A673 (cell line): ENCODE measurements at regions not wholly inside any gene's neighbourhood (a gene's known extent, or its start where the extent isn't known, plus 50 kb on each side); places are given as distances from the start of the nearest gene placed in this dataset.

Experiments
- EZH2 ChIP-seq: fragments of 200-600 bp; sonication (generic); IDR thresholded peaks from 2 replicates; pipeline ENCODE4 v1.6.1; 2017; ENCODE audit warnings: borderline replicate concordance, low read depth, mild to moderate bottlenecking, mixed read lengths, antibody characterized with exemption, low read length; ENCODE audit not compliant: poor library complexity, severe bottlenecking
- TF ChIP-seq, protein P1 (sequence below): fragments of 300-800, 200-600 bp; sonication (generic); conservative IDR thresholded peaks from 2 replicates; pipeline ENCODE4 v1.5.1; 2017; ENCODE audit warnings: low read depth, mild to moderate bottlenecking, antibody characterized with exemption, low read length, moderate library complexity, mixed read lengths

DNA sequence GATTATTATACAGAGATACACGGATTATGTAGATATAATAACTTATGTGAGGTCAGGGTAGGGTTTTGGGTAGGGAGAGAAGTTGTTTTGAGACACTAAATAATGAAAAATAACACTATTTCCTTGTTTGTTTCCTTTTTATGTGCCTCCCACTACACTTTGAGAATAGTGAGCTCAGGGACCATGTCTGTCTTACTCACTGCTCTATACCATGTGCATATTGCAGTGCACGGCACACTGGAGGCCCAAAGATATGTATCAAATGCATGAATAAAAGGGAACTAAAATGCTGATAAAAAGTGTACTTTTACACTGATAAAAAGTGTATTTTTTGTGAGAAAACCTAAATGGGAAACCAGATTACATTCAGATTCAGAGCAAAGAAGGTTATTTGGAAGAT is 151.4 kb upstream of the NABP1 start:
- TF ChIP-seq, protein P1, sequence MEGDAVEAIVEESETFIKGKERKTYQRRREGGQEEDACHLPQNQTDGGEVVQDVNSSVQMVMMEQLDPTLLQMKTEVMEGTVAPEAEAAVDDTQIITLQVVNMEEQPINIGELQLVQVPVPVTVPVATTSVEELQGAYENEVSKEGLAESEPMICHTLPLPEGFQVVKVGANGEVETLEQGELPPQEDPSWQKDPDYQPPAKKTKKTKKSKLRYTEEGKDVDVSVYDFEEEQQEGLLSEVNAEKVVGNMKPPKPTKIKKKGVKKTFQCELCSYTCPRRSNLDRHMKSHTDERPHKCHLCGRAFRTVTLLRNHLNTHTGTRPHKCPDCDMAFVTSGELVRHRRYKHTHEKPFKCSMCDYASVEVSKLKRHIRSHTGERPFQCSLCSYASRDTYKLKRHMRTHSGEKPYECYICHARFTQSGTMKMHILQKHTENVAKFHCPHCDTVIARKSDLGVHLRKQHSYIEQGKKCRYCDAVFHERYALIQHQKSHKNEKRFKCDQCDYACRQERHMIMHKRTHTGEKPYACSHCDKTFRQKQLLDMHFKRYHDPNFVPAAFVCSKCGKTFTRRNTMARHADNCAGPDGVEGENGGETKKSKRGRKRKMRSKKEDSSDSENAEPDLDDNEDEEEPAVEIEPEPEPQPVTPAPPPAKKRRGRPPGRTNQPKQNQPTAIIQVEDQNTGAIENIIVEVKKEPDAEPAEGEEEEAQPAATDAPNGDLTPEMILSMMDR: no peak
- no peak for TF ChIP-seq EZH2
